ENCODE measurements at regions not wholly inside any gene's neighbourhood (a gene's known extent, or its start where the extent isn't known, plus 50 kb on each side); places are given as distances from the start of the nearest gene placed in this dataset.

- Histone ChIP-seq H3K4me3 (ENCODE audit: low read length in 2 of 2) (no peak overlapping the region), H3K4me1 (ENCODE audit: control insufficient read depth in 2 of 2, insufficient read depth in 2 of 2, low read length in 2 of 2) (no peaks in the 10 kb centered on the region), H3K9me3 (ENCODE audit: control insufficient read depth in 2 of 2, low read length in 2 of 2) (no peaks in the 10 kb centered on the region), H3K27me3 (ENCODE audit: control insufficient read depth in 2 of 2, insufficient read depth in 2 of 2, low read length in 2 of 2) (no peaks in the 10 kb centered on the region), H3K9ac (ENCODE audit: low read depth in 1 of 2, low read length in 2 of 2) (no peak overlapping the region), H3K36me3 (ENCODE audit: control insufficient read depth in 2 of 2, insufficient read depth in 2 of 2, low read length in 2 of 2) (no peaks in the 10 kb centered on the region), H3K27ac (ENCODE audit: low read depth in 2 of 2, low read length in 2 of 2) (no peak overlapping the region)
Measured at GRCh38 chr7:51778121-51778520, 461.5 kb upstream of the COBL start.

DNA sequence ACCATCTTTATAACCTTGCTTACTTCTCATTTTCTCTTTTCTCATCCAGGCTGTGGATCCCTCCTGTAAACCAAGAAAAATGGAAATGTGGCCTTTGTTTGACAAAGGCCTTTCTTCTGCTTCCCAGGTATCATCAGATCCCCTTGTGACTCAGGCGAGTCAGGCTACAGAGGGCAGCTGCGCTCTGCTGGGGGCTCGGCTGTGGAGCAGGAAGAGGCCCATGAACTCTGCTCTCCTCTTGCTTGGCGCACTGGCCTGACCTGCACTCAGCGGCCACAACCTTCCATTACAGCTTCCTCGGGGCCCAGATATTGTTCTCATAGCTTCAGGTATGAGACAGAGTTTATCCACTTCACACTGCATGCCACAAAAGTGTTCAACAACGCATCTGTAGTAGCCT lies 457.6 kb upstream of the COBL start:
- Histone ChIP-seq H3K4me3 (ENCODE audit: low read length in 2 of 2) (no peak overlapping the region), H3K27me3 (ENCODE audit: control insufficient read depth in 2 of 2, insufficient read depth in 2 of 2, low read length in 2 of 2) (no peaks in the 10 kb centered on the region), H3K9me3 (ENCODE audit: control insufficient read depth in 2 of 2, low read length in 2 of 2) (no peaks in the 10 kb centered on the region), H3K9ac (ENCODE audit: low read depth in 1 of 2, low read length in 2 of 2) (no peak overlapping the region), H3K36me3 (ENCODE audit: control insufficient read depth in 2 of 2, insufficient read depth in 2 of 2, low read length in 2 of 2) (no peaks in the 10 kb centered on the region), H3K27ac (ENCODE audit: low read depth in 2 of 2, low read length in 2 of 2) (no peak overlapping the region), H3K4me1 (ENCODE audit: control insufficient read depth in 2 of 2, insufficient read depth in 2 of 2, low read length in 2 of 2) (no peaks in the 10 kb centered on the region)

GRCh38 chr7:51772190-51772589 lies 455.6 kb upstream of the COBL start:
- H3K27me3 ChIP-seq (ENCODE audit: control insufficient read depth in 2 of 2, insufficient read depth in 2 of 2, low read length in 2 of 2): no peaks in the 10 kb centered on the region
- H3K4me1 ChIP-seq (ENCODE audit: control insufficient read depth in 2 of 2, insufficient read depth in 2 of 2, low read length in 2 of 2): no peaks in the 10 kb centered on the region
- no peak overlapping the region for H3K4me3 ChIP-seq (ENCODE audit: low read length in 2 of 2)
- no peak overlapping the region for H3K27ac ChIP-seq (ENCODE audit: low read depth in 2 of 2, low read length in 2 of 2)
- H3K9ac ChIP-seq (ENCODE audit: low read depth in 1 of 2, low read length in 2 of 2): no peak overlapping the region
- H3K36me3 ChIP-seq (ENCODE audit: control insufficient read depth in 2 of 2, insufficient read depth in 2 of 2, low read length in 2 of 2): no peaks in the 10 kb centered on the region
- H3K9me3 ChIP-seq (ENCODE audit: control insufficient read depth in 2 of 2, low read length in 2 of 2): no peaks in the 10 kb centered on the region

- Histone ChIP-seq H3K36me3 (ENCODE audit: control insufficient read depth in 2 of 2, insufficient read depth in 2 of 2, low read length in 2 of 2) (no peaks in the 10 kb centered on the region), H3K9ac (ENCODE audit: low read depth in 1 of 2, low read length in 2 of 2) (no peak overlapping the region), H3K27me3 (ENCODE audit: control insufficient read depth in 2 of 2, insufficient read depth in 2 of 2, low read length in 2 of 2) (no peaks in the 10 kb centered on the region), H3K9me3 (ENCODE audit: control insufficient read depth in 2 of 2, low read length in 2 of 2) (no peaks in the 10 kb centered on the region), H3K4me1 (ENCODE audit: control insufficient read depth in 2 of 2, insufficient read depth in 2 of 2, low read length in 2 of 2) (no peaks in the 10 kb centered on the region), H3K4me3 (ENCODE audit: low read length in 2 of 2) (no peak overlapping the region), H3K27ac (ENCODE audit: low read depth in 2 of 2, low read length in 2 of 2) (no peak overlapping the region)
Measured at GRCh38 chr7:51764976-51765375, 448.4 kb upstream of the COBL start.

DNA sequence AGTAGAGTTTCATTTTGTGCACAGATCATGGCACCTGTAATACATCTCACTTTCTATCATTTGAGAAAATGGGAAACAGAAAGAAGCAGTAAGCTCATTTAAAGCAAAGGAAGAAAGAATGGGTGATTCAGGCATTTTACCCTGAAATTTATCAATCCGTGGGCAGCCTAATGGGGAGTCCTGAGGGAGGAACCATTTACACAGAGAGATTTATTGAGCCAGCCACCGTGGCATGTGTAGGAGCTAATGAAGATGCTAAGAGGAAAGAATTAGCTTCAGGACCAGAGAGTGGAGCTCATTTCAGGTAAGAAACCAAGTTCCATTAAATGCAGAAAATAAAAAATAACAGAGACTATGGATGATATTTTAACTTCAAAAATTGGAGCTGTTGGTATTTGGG lies 443.4 kb upstream of the COBL start:
- Histone ChIP-seq H3K27ac (ENCODE audit: low read depth in 2 of 2, low read length in 2 of 2) (no peak overlapping the region), H3K4me1 (ENCODE audit: control insufficient read depth in 2 of 2, insufficient read depth in 2 of 2, low read length in 2 of 2) (no peaks in the 10 kb centered on the region), H3K27me3 (ENCODE audit: control insufficient read depth in 2 of 2, insufficient read depth in 2 of 2, low read length in 2 of 2) (no peaks in the 10 kb centered on the region), H3K9ac (ENCODE audit: low read depth in 1 of 2, low read length in 2 of 2) (no peak overlapping the region), H3K9me3 (ENCODE audit: control insufficient read depth in 2 of 2, low read length in 2 of 2) (no peaks in the 10 kb centered on the region), H3K36me3 (ENCODE audit: control insufficient read depth in 2 of 2, insufficient read depth in 2 of 2, low read length in 2 of 2) (no peaks in the 10 kb centered on the region), H3K4me3 (ENCODE audit: low read length in 2 of 2) (no peak overlapping the region)

DNA sequence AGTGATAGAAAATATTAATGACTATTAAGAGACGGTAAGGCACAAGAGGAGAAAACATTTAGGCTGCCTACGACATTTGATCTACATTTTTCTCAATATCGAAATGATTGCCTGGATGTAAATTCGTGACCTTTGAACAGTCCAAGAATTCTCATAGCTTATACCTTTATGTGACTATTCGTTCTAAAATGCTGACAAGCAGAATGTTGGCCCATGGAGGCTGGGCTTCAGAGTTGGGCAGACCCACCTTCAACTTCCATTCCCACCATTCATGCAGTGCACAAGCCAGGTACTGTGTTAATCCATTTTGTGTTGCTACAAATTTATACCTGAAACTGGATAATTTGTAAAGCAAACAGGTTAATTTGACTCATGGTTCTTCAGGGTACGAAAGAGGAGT lies 441.4 kb upstream of the COBL start:
- Histone ChIP-seq H3K9me3 (ENCODE audit: control insufficient read depth in 2 of 2, low read length in 2 of 2) (no peaks in the 10 kb centered on the region), H3K4me1 (ENCODE audit: control insufficient read depth in 2 of 2, insufficient read depth in 2 of 2, low read length in 2 of 2) (no peaks in the 10 kb centered on the region), H3K27ac (ENCODE audit: low read depth in 2 of 2, low read length in 2 of 2) (no peak overlapping the region), H3K36me3 (ENCODE audit: control insufficient read depth in 2 of 2, insufficient read depth in 2 of 2, low read length in 2 of 2) (no peaks in the 10 kb centered on the region), H3K9ac (ENCODE audit: low read depth in 1 of 2, low read length in 2 of 2) (no peak overlapping the region), H3K4me3 (ENCODE audit: low read length in 2 of 2) (no peak overlapping the region), H3K27me3 (ENCODE audit: control insufficient read depth in 2 of 2, insufficient read depth in 2 of 2, low read length in 2 of 2) (no peaks in the 10 kb centered on the region)

DNA sequence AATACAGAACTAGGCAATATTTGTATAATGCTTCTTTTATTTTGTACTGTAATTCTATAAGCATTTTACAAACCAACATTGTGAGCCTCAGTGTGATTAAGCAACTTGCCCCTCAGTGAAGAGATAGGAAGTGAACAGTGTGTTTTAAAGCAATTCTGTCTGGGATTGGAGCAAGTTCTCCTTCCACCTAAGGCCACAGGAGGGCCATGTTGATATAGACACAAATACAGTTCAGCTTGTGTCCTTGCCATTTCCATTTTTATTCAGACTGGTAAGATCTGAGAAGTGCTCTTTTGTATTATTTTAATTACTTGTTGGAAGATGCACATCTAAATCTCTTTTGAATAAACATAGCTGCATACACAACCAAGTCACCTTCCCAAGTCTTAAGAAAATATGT lies 416.3 kb upstream of the COBL start:
- Histone ChIP-seq H3K9me3 (ENCODE audit: control insufficient read depth in 2 of 2, low read length in 2 of 2) (no peaks in the 10 kb centered on the region), H3K36me3 (ENCODE audit: control insufficient read depth in 2 of 2, insufficient read depth in 2 of 2, low read length in 2 of 2) (no peaks in the 10 kb centered on the region), H3K27me3 (ENCODE audit: control insufficient read depth in 2 of 2, insufficient read depth in 2 of 2, low read length in 2 of 2) (no peaks in the 10 kb centered on the region), H3K4me3 (ENCODE audit: low read length in 2 of 2) (no peak overlapping the region), H3K27ac (ENCODE audit: low read depth in 2 of 2, low read length in 2 of 2) (no peak overlapping the region), H3K9ac (ENCODE audit: low read depth in 1 of 2, low read length in 2 of 2) (no peak overlapping the region), H3K4me1 (ENCODE audit: control insufficient read depth in 2 of 2, insufficient read depth in 2 of 2, low read length in 2 of 2) (no peaks in the 10 kb centered on the region)

DNA sequence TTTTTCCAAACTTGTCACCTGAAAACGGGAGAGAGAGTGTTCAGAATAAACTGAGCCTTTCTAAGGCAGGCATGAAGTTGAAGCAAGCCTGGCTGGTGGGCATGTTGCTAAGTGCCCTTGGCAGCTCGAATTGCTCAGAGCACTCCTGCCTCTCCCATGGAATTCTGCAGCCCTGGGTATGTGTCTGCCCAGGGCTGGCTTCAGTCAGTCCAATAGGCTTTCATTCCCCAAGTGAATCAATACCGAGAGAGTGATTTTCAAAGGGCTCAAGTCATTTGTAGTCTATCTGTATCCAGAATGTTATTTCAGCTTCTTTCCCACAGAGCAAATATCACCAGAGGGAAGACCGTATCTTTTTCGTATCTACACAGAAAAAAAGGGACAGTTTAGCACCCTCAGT lies 415.5 kb upstream of the COBL start:
- Histone ChIP-seq H3K27ac (ENCODE audit: low read depth in 2 of 2, low read length in 2 of 2) (no peak overlapping the region), H3K36me3 (ENCODE audit: control insufficient read depth in 2 of 2, insufficient read depth in 2 of 2, low read length in 2 of 2) (no peaks in the 10 kb centered on the region), H3K9ac (ENCODE audit: low read depth in 1 of 2, low read length in 2 of 2) (no peak overlapping the region), H3K27me3 (ENCODE audit: control insufficient read depth in 2 of 2, insufficient read depth in 2 of 2, low read length in 2 of 2) (no peaks in the 10 kb centered on the region), H3K4me1 (ENCODE audit: control insufficient read depth in 2 of 2, insufficient read depth in 2 of 2, low read length in 2 of 2) (no peaks in the 10 kb centered on the region), H3K9me3 (ENCODE audit: control insufficient read depth in 2 of 2, low read length in 2 of 2) (no peaks in the 10 kb centered on the region), H3K4me3 (ENCODE audit: low read length in 2 of 2) (no peak overlapping the region)

- no peak overlapping the region for H3K27ac ChIP-seq (ENCODE audit: low read depth in 2 of 2, low read length in 2 of 2)
- no peak overlapping the region for H3K4me3 ChIP-seq (ENCODE audit: low read length in 2 of 2)
- H3K36me3 ChIP-seq (ENCODE audit: control insufficient read depth in 2 of 2, insufficient read depth in 2 of 2, low read length in 2 of 2): no peaks in the 10 kb centered on the region
- no peaks in the 10 kb centered on the region for H3K27me3 ChIP-seq (ENCODE audit: control insufficient read depth in 2 of 2, insufficient read depth in 2 of 2, low read length in 2 of 2)
- no peaks in the 10 kb centered on the region for H3K9me3 ChIP-seq (ENCODE audit: control insufficient read depth in 2 of 2, low read length in 2 of 2)
- H3K4me1 ChIP-seq (ENCODE audit: control insufficient read depth in 2 of 2, insufficient read depth in 2 of 2, low read length in 2 of 2): no peaks in the 10 kb centered on the region
- no peak overlapping the region for H3K9ac ChIP-seq (ENCODE audit: low read depth in 1 of 2, low read length in 2 of 2)
Measured at GRCh38 chr7:51731075-51731474, 414.5 kb upstream of the COBL start.

DNA sequence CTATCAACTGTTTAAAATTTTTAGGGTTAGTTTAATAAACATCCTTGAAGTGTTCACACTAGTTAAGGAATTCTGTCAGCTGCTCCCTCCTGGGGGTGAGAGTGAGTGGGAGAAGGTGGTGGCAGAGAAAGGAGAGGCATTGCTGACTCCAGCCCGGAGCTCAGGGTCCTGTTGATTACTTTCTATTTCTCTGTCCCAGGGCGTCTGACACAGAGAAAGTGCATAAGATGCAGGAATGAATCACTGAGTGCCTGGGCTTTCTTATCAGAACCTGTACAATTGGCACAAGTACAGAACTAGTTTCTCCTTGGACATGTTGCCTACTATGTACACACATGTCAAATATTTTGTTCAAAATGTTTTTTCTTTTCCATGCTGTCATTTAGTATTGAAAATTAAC lies 410.8 kb upstream of the COBL start:
- H3K27ac ChIP-seq (ENCODE audit: low read depth in 2 of 2, low read length in 2 of 2): no peak overlapping the region
- no peaks in the 10 kb centered on the region for H3K4me1 ChIP-seq (ENCODE audit: control insufficient read depth in 2 of 2, insufficient read depth in 2 of 2, low read length in 2 of 2)
- no peaks in the 10 kb centered on the region for H3K9me3 ChIP-seq (ENCODE audit: control insufficient read depth in 2 of 2, low read length in 2 of 2)
- H3K4me3 ChIP-seq (ENCODE audit: low read length in 2 of 2): no peak overlapping the region
- H3K9ac ChIP-seq (ENCODE audit: low read depth in 1 of 2, low read length in 2 of 2): no peak overlapping the region
- H3K36me3 ChIP-seq (ENCODE audit: control insufficient read depth in 2 of 2, insufficient read depth in 2 of 2, low read length in 2 of 2): no peaks in the 10 kb centered on the region
- no peaks in the 10 kb centered on the region for H3K27me3 ChIP-seq (ENCODE audit: control insufficient read depth in 2 of 2, insufficient read depth in 2 of 2, low read length in 2 of 2)

GRCh38 chr7:51706851-51707250 lies 390.2 kb upstream of the COBL start:
- Histone ChIP-seq H3K27ac (ENCODE audit: low read depth in 2 of 2, low read length in 2 of 2) (no peak overlapping the region), H3K9ac (ENCODE audit: low read depth in 1 of 2, low read length in 2 of 2) (no peak overlapping the region), H3K4me3 (ENCODE audit: low read length in 2 of 2) (no peak overlapping the region), H3K4me1 (ENCODE audit: control insufficient read depth in 2 of 2, insufficient read depth in 2 of 2, low read length in 2 of 2) (no peaks in the 10 kb centered on the region), H3K27me3 (ENCODE audit: control insufficient read depth in 2 of 2, insufficient read depth in 2 of 2, low read length in 2 of 2) (no peaks in the 10 kb centered on the region), H3K9me3 (ENCODE audit: control insufficient read depth in 2 of 2, low read length in 2 of 2) (peaks cover 0 to 2% of the 10 kb centered on the region in 2 donors), H3K36me3 (ENCODE audit: control insufficient read depth in 2 of 2, insufficient read depth in 2 of 2, low read length in 2 of 2) (no peaks in the 10 kb centered on the region)
